H9 (cell line): ENCODE measurements at regions not wholly inside any gene's neighbourhood (a gene's known extent, or its start where the extent isn't known, plus 50 kb on each side); places are given as distances from the start of the nearest gene placed in this dataset.

Experiments
- DNase-seq: peaks from one replicate; pipeline ENCODE4 v3.0.0-alpha.2; 2017
- H2AFZ ChIP-seq: one replicate; pipeline ENCODE4 v1.6.1; 2013; ENCODE audit warnings: mild to moderate bottlenecking, low read length, control low read depth, moderate library complexity
- H2AK5ac ChIP-seq: 2 replicates; pipeline ENCODE4 v1.6.1; 2013; ENCODE audit warnings: low read length, control low read depth, mixed read lengths; ENCODE audit not compliant: insufficient read length
- H2BK120ac ChIP-seq: one replicate; pipeline ENCODE4 v1.6.1; 2013; ENCODE audit warnings: low read depth, mild to moderate bottlenecking, low read length, control low read depth, inconsistent platforms; ENCODE audit not compliant: poor library complexity, severe bottlenecking
- H2BK12ac ChIP-seq: 2 replicates; pipeline ENCODE4 v1.6.1; 2013; ENCODE audit warnings: low read length, control low read depth, mixed read lengths, low read depth; ENCODE audit not compliant: insufficient read length
- H2BK15ac ChIP-seq: 2 replicates; pipeline ENCODE4 v1.6.1; 2013; ENCODE audit warnings: low read depth, low read length, control low read depth
- H2BK20ac ChIP-seq: one replicate; pipeline ENCODE4 v1.6.1; 2013; ENCODE audit warnings: low read depth, mild to moderate bottlenecking, low read length, control low read depth, inconsistent platforms; ENCODE audit not compliant: poor library complexity, severe bottlenecking
- H2BK5ac ChIP-seq: 2 replicates; pipeline ENCODE4 v1.6.1; 2013; ENCODE audit warnings: low read length, control low read depth, mixed read lengths; ENCODE audit not compliant: insufficient read length
- H3K14ac ChIP-seq: 2 replicates; pipeline ENCODE4 v1.6.1; 2013; ENCODE audit warnings: low read length, control low read depth; ENCODE audit not compliant: insufficient read depth
- H3K18ac ChIP-seq: 2 replicates; pipeline ENCODE4 v1.6.1; 2013; ENCODE audit warnings: low read depth, mild to moderate bottlenecking, mixed read lengths, low read length, control low read depth; ENCODE audit not compliant: insufficient read length
- H3K23ac ChIP-seq: 2 replicates; pipeline ENCODE4 v1.6.1; 2013; ENCODE audit warnings: low read length, control low read depth, mixed read lengths, low read depth; ENCODE audit not compliant: insufficient read length
- H3K23me2 ChIP-seq: 2 replicates; pipeline ENCODE4 v1.6.1; 2013; ENCODE audit warnings: low read depth, mild to moderate bottlenecking, mixed read lengths, low read length, control low read depth; ENCODE audit not compliant: insufficient read length, poor library complexity, severe bottlenecking
- H3K27ac ChIP-seq: 2 replicates; pipeline ENCODE4 v1.5.1; 2013; ENCODE audit warnings: low read length, control low read depth, mixed read lengths, low read depth; ENCODE audit not compliant: insufficient read length
- H3K27me3 ChIP-seq: 2 replicates; pipeline ENCODE4 v1.6.1; 2013; ENCODE audit warnings: low read length, control low read depth, inconsistent platforms; ENCODE audit not compliant: insufficient read depth
- H3K4ac ChIP-seq: 2 replicates; pipeline ENCODE4 v1.6.1; 2013; ENCODE audit warnings: low read depth, mild to moderate bottlenecking, control low read depth, inconsistent platforms, low read length, moderate library complexity
- H3K4me1 ChIP-seq: 2 replicates; pipeline ENCODE4 v1.6.1; 2013; ENCODE audit warnings: low read length, control low read depth, inconsistent platforms; ENCODE audit not compliant: insufficient read depth
- H3K4me2 ChIP-seq: 2 replicates; pipeline ENCODE4 v1.6.1; 2013; ENCODE audit warnings: low read length, control low read depth, mixed read lengths; ENCODE audit not compliant: insufficient read length, insufficient read depth
- H3K56ac ChIP-seq: 2 replicates; pipeline ENCODE4 v1.6.1; 2013; ENCODE audit warnings: low read depth, mild to moderate bottlenecking, mixed read lengths, low read length, control low read depth; ENCODE audit not compliant: insufficient read length
- H3K79me1 ChIP-seq: 2 replicates; pipeline ENCODE4 v1.6.1; 2013; ENCODE audit warnings: low read depth, mild to moderate bottlenecking, moderate library complexity, low read length, control low read depth, inconsistent platforms; ENCODE audit not compliant: insufficient read depth, poor library complexity, severe bottlenecking
- H3K79me2 ChIP-seq: 2 replicates; pipeline ENCODE4 v1.6.1; 2013; ENCODE audit warnings: low read length, control low read depth, inconsistent platforms; ENCODE audit not compliant: insufficient read depth
- H3K9ac ChIP-seq: 2 replicates; pipeline ENCODE4 v1.6.1; 2013; ENCODE audit warnings: low read length, control low read depth, mixed read lengths; ENCODE audit not compliant: insufficient read length; ENCODE audit errors: extremely low read depth
- H3K9me3 ChIP-seq: one replicate; pipeline ENCODE4 v1.6.1; 2013; ENCODE audit warnings: low read depth, low read length, inconsistent platforms; ENCODE audit not compliant: control insufficient read depth
- H3T11ph ChIP-seq: one replicate; pipeline ENCODE4 v1.6.1; 2013; ENCODE audit warnings: mild to moderate bottlenecking, low read length, control low read depth, inconsistent platforms
- H4K20me1 ChIP-seq: one replicate; pipeline ENCODE4 v1.6.1; 2013; ENCODE audit not compliant: control insufficient read depth, insufficient read length, insufficient read depth
- H4K5ac ChIP-seq: 2 replicates; pipeline ENCODE4 v1.6.1; 2013; ENCODE audit warnings: low read depth, mild to moderate bottlenecking, mixed read lengths, low read length, control low read depth; ENCODE audit not compliant: insufficient read length
- H4K8ac ChIP-seq: replicated peaks from 2 replicates; pipeline ENCODE4 v1.6.1; 2013; ENCODE audit warnings: low read length, control low read depth, mixed read lengths, low read depth; ENCODE audit not compliant: insufficient read length
- H4K91ac ChIP-seq: 2 replicates; pipeline ENCODE4 v1.6.1; 2013; ENCODE audit warnings: low read depth, mild to moderate bottlenecking, moderate library complexity, mixed read lengths, low read length, control low read depth; ENCODE audit not compliant: insufficient read length
- H3K27ac Mint-ChIP-seq, 3 experiments: 2 replicates in 2 of 3; 3 replicates in 1 of 3; pipeline ENCODE4 v1.8.0; 2020 to 2021; ENCODE audit warnings: mixed read lengths in 3 of 3, mild to moderate bottlenecking in 1 of 3, moderate library complexity in 1 of 3
- H3K27me3 Mint-ChIP-seq: 2 replicates; pipeline ENCODE4 v1.8.0; 2021; ENCODE audit warnings: low read depth, mild to moderate bottlenecking, moderate library complexity, mixed read lengths
- H3K36me3 Mint-ChIP-seq, 3 experiments: 2 replicates in 2 of 3; 3 replicates in 1 of 3; pipeline ENCODE4 v1.8.0; 2020 to 2021; ENCODE audit warnings: low read depth in 3 of 3, mixed read lengths in 3 of 3; ENCODE audit not compliant: insufficient read depth in 1 of 3
- H3K4me1 Mint-ChIP-seq, 2 experiments: 2 replicates each; pipeline ENCODE4 v1.8.0; 2020; ENCODE audit warnings: mixed read lengths in 2 of 2
- H3K4me3 Mint-ChIP-seq, 2 experiments: 2 replicates in 1 of 2; 3 replicates in 1 of 2; pipeline ENCODE4 v1.8.0; 2020 to 2021; ENCODE audit warnings: mild to moderate bottlenecking in 2 of 2, mixed read lengths in 2 of 2, moderate library complexity in 1 of 2
- H3K9me3 Mint-ChIP-seq, 2 experiments: 2 replicates in 1 of 2; 3 replicates in 1 of 2; pipeline ENCODE4 v1.8.0; 2020; ENCODE audit warnings: mild to moderate bottlenecking in 2 of 2, mixed read lengths in 2 of 2, moderate library complexity in 1 of 2
- WGBS: extraction: QIAGEN DNeasy Blood & Tissue Kit; methylation state at CpG from one replicate; pipeline ENCODE4 v1.1.7; 2013; ENCODE audit warnings: missing lambda C conversion rate, low lambda C conversion rate, mixed read lengths; ENCODE audit not compliant: insufficient read length; ENCODE audit errors: extremely low coverage; 5-methylcytosine and 5-hydroxymethylcytosine counted together
- TF ChIP-seq, protein P1 (sequence below): fragments of 200-600 bp; sonication (generic); conservative IDR thresholded peaks from 3 replicates; pipeline ENCODE4 v1.8.0; 2021; ENCODE audit warnings: antibody characterized with exemption, mild to moderate bottlenecking

- no peak for DNase-seq
- Histone ChIP-seq H3K56ac (no peak overlapping the region), H3K4me2 (no peak overlapping the region), H3K27ac (no peak overlapping the region), H3K79me2 (no peaks in the 10 kb centered on the region), H3K23ac (no peak overlapping the region), H4K8ac (no peak overlapping the region), H3K18ac (no peak overlapping the region), H3K9me3 (no peaks in the 10 kb centered on the region), H3K79me1 (no peaks in the 10 kb centered on the region), H4K91ac (no peak overlapping the region), H2BK120ac (no peak overlapping the region), H2AK5ac (no peak overlapping the region), H2BK12ac (no peak overlapping the region), H3T11ph (no peak overlapping the region), H4K5ac (no peak overlapping the region), H3K23me2 (no peaks in the 10 kb centered on the region), H3K4me1 (no peaks in the 10 kb centered on the region), H4K20me1 (no peaks in the 10 kb centered on the region), H2BK5ac (no peak overlapping the region), H3K9ac (no peak overlapping the region), H3K14ac (no peak overlapping the region), H3K4ac (no peak overlapping the region), H2AFZ (no peak overlapping the region), H2BK20ac (no peak overlapping the region), H2BK15ac (no peak overlapping the region), H3K27me3 (no peaks in the 10 kb centered on the region)
- Mint-ChIP-seq H3K27me3 (no peaks in the 10 kb centered on the region), H3K36me3 (no peaks in the 10 kb centered on the region; a peak in 1 of 7 replicates), H3K27ac (no peak overlapping the region), H3K4me1 (peaks cover 2% of the 10 kb centered on the region in 2 experiments; a peak in 3 of 4 replicates), H3K9me3 (peaks cover 3 to 5% of the 10 kb centered on the region in 2 experiments; a peak in 2 of 5 replicates), H3K4me3 (no peak overlapping the region)
- no CpG with 5 or more reads among the region's 2 CpGs for WGBS
- TF ChIP-seq, protein P1, sequence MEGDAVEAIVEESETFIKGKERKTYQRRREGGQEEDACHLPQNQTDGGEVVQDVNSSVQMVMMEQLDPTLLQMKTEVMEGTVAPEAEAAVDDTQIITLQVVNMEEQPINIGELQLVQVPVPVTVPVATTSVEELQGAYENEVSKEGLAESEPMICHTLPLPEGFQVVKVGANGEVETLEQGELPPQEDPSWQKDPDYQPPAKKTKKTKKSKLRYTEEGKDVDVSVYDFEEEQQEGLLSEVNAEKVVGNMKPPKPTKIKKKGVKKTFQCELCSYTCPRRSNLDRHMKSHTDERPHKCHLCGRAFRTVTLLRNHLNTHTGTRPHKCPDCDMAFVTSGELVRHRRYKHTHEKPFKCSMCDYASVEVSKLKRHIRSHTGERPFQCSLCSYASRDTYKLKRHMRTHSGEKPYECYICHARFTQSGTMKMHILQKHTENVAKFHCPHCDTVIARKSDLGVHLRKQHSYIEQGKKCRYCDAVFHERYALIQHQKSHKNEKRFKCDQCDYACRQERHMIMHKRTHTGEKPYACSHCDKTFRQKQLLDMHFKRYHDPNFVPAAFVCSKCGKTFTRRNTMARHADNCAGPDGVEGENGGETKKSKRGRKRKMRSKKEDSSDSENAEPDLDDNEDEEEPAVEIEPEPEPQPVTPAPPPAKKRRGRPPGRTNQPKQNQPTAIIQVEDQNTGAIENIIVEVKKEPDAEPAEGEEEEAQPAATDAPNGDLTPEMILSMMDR, result no peak
These were observed 89.5 kb downstream of the ZC3H11B start for GRCh38 chr1:219523411-219523810.
